ENCODE measurements at regions not wholly inside any gene's neighbourhood (a gene's known extent, or its start where the extent isn't known, plus 50 kb on each side); places are given as distances from the start of the nearest gene placed in this dataset.

DNA sequence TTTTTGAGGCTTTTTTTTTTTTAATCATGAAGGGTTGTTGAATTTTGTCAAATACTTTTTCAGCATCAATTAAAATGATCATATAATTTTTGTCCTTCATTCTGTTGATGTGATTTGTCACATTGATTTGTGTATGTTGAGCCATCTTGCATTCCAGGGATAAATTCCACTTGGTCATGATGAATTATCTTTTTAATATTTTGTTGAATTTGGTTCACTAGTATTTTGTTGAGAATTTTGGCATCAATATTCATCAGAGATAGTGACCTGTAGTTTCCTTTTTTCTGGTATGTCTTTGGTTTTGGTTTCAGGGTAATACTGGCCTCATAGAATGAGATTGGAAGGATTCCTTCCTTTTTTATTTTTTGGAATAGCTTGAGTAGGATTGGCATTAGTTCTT is 221.9 kb upstream of the ZNF217 start:
- BruUV-seq (replicated peaks) = no TSS peak
- no peak overlapping the region for H3K4me2 ChIP-seq (ENCODE audit: low read depth, low read length)
- H3K27ac ChIP-seq (ENCODE audit: insufficient read depth, low read length) = no peak overlapping the region

More for the DNA sequence above, 221.9 kb upstream of the ZNF217 start:
- Histone ChIP-seq H4K20me1 (ENCODE audit: insufficient read depth, low read length) (no peaks in the 10 kb centered on the region), H3K36me3 (ENCODE audit: control insufficient read depth, insufficient read depth, low read length) (no peaks in the 10 kb centered on the region), H2BK5ac (ENCODE audit: low read depth, low read length, poor library complexity, severe bottlenecking) (no peak overlapping the region), H2AK5ac (ENCODE audit: low read depth, low read length) (no peak overlapping the region), H3K9ac (ENCODE audit: low read depth, low read length) (no peak overlapping the region), H4K91ac (ENCODE audit: insufficient read depth, low read depth, low read length) (no peak overlapping the region), H2BK15ac (ENCODE audit: low read depth, low read length) (no peak overlapping the region), H3K4ac (ENCODE audit: low read depth, low read length) (no peak overlapping the region), H3K23ac (ENCODE audit: low read depth, low read length) (no peak overlapping the region), H2AFZ (replicated peaks; ENCODE audit: low read length, poor library complexity) (no peak overlapping the region), H2BK120ac (ENCODE audit: low read depth, low read length) (no peak overlapping the region), H3K79me1 (ENCODE audit: low read depth in 1 of 2, low read length in 2 of 2) (no peaks in the 10 kb centered on the region), H3K4me1 (ENCODE audit: control insufficient read depth, insufficient read depth, low read length) (no peaks in the 10 kb centered on the region), H3K9me1 (ENCODE audit: insufficient read depth, low read length) (no peaks in the 10 kb centered on the region), H3K9me3 (ENCODE audit: control insufficient read depth, insufficient read depth, low read length) (peaks cover 4% of the 10 kb centered on the region), H4K5ac (ENCODE audit: low read depth, low read length) (no peak overlapping the region), H3K18ac (ENCODE audit: low read depth, low read length) (no peak overlapping the region), H2BK20ac (ENCODE audit: low read depth, low read length) (no peak overlapping the region), H3K14ac (replicated peaks; ENCODE audit: low read depth, low read length) (no peak overlapping the region), H3K4me3 (ENCODE audit: insufficient read depth, low read depth, low read length) (no peak overlapping the region), H2AK9ac (replicated peaks; ENCODE audit: low read depth, low read length, poor library complexity) (no peak overlapping the region), H4K8ac (ENCODE audit: low read depth in 2 of 2, low read length in 2 of 2) (no peak overlapping the region), H3K56ac (ENCODE audit: extremely low read depth, insufficient read depth, low read length) (no peak overlapping the region), H3K27me3 (ENCODE audit: control insufficient read depth, insufficient read depth, low read length) (no peaks in the 10 kb centered on the region)
- ATAC-seq (ENCODE audit: low read depth) = no peak
- ChIA-PET POLR2A (ENCODE audit: unreplicated experiment) (no interaction called here), CTCF (interaction anchor here (0.9 kb wide), 1 partner anchor 38 kb away, joined by 3 read pairs; no protein-coding TSS in a partner anchor)
- in situ Hi-C loops (cut with MboI; ENCODE audit: low sequenced_read_pairs) (no loop called here), intact Hi-C loops (cut with micrococcal nuclease) (no loop called here), dilution Hi-C loops (cut with HindIII; ENCODE audit: low sequenced_read_pairs, unreplicated experiment) (no loop called here)
- no peak for DNase-seq
- TF ChIP-seq, protein P1, sequence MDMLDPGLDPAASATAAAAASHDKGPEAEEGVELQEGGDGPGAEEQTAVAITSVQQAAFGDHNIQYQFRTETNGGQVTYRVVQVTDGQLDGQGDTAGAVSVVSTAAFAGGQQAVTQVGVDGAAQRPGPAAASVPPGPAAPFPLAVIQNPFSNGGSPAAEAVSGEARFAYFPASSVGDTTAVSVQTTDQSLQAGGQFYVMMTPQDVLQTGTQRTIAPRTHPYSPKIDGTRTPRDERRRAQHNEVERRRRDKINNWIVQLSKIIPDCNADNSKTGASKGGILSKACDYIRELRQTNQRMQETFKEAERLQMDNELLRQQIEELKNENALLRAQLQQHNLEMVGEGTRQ (IDR thresholded peaks at IDR 0.05; ENCODE audit: low read depth, low read length) = no peak
- TF ChIP-seq POLR2A (IDR thresholded peaks at IDR 0.05; ENCODE audit: low read depth, low read length) (no peak), CHD1 (IDR thresholded peaks at IDR 0.05; ENCODE audit: low read depth, low read length) (no peak), RAD21 (IDR thresholded peaks at IDR 0.05; ENCODE audit: low read length) (no peak), NFE2L2 (IDR thresholded peaks at IDR 0.05; ENCODE audit: low read depth, low read length) (no peak), CEBPB (IDR thresholded peaks at IDR 0.05; ENCODE audit: low read depth, low read length) (no peak), RFX5 (IDR thresholded peaks at IDR 0.05; ENCODE audit: low read depth, low read length) (no peak), MXI1 (IDR thresholded peaks at IDR 0.05; ENCODE audit: borderline replicate concordance, low read depth, low read length) (no peak), MAZ (IDR thresholded peaks at IDR 0.05; ENCODE audit: borderline replicate concordance, low read depth, low read length) (no peak), SMC3 (IDR thresholded peaks at IDR 0.05; ENCODE audit: low read depth, low read length) (no peak)
- TF ChIP-seq, protein P2, sequence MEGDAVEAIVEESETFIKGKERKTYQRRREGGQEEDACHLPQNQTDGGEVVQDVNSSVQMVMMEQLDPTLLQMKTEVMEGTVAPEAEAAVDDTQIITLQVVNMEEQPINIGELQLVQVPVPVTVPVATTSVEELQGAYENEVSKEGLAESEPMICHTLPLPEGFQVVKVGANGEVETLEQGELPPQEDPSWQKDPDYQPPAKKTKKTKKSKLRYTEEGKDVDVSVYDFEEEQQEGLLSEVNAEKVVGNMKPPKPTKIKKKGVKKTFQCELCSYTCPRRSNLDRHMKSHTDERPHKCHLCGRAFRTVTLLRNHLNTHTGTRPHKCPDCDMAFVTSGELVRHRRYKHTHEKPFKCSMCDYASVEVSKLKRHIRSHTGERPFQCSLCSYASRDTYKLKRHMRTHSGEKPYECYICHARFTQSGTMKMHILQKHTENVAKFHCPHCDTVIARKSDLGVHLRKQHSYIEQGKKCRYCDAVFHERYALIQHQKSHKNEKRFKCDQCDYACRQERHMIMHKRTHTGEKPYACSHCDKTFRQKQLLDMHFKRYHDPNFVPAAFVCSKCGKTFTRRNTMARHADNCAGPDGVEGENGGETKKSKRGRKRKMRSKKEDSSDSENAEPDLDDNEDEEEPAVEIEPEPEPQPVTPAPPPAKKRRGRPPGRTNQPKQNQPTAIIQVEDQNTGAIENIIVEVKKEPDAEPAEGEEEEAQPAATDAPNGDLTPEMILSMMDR (conservative IDR thresholded peaks at IDR 0.05; ENCODE audit: low read depth, low read length) = no peak

Measured in IMR-90 (cell line).